ENCODE measurements at regions not wholly inside any gene's neighbourhood (a gene's known extent, or its start where the extent isn't known, plus 50 kb on each side); places are given as distances from the start of the nearest gene placed in this dataset.

DNA sequence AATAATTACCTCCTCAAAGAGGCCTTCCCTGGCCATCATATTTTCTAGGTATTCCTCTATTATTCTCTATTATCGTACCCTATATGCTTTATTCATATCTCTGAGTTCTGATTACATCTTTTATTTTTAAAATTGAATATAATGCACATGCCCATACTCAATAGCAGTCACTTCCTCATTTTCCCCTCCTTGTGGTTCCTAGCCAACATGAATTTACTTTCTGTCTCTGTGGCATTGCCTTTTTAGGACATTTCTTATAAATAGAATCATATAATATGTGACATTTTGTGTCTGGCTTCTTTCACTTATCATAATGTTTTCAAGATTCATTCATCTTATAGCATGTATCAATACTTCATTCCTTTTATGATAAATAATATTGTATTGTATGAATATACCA, 74.4 kb upstream of the TRHDE start:
- TF ChIP-seq, protein P1, sequence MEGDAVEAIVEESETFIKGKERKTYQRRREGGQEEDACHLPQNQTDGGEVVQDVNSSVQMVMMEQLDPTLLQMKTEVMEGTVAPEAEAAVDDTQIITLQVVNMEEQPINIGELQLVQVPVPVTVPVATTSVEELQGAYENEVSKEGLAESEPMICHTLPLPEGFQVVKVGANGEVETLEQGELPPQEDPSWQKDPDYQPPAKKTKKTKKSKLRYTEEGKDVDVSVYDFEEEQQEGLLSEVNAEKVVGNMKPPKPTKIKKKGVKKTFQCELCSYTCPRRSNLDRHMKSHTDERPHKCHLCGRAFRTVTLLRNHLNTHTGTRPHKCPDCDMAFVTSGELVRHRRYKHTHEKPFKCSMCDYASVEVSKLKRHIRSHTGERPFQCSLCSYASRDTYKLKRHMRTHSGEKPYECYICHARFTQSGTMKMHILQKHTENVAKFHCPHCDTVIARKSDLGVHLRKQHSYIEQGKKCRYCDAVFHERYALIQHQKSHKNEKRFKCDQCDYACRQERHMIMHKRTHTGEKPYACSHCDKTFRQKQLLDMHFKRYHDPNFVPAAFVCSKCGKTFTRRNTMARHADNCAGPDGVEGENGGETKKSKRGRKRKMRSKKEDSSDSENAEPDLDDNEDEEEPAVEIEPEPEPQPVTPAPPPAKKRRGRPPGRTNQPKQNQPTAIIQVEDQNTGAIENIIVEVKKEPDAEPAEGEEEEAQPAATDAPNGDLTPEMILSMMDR (IDR thresholded peaks at IDR 0.05 in 8 of 11, conservative IDR thresholded peaks at IDR 0.05 in 3 of 11) = no peak
- TF ChIP-seq POLR2A (IDR thresholded peaks at IDR 0.05) = no peak

Data from spleen (tissue), 7 donors.